Activated B cell treated with CpG ODN at 0.5 μM for 24 hours (primary cell): ENCODE measurements at regions not wholly inside any gene's neighbourhood (a gene's known extent, or its start where the extent isn't known, plus 50 kb on each side); places are given as distances from the start of the nearest gene placed in this dataset.
"Not testable (repeated sequence)": the region's sequence is repeated elsewhere in the genome, so short reads cannot be mapped to it uniquely, and the experiment has no call there.

Source experiments
- ATAC-seq: fragments of 200-7000 bp; cut with Tn5 transposase; one replicate; pipeline ENCODE4 v1.10.0; 2021; ENCODE audit warnings: low read depth, mild to moderate bottlenecking, moderate library complexity
- CTCF ChIA-PET: fragments of 350-600 bp; sonication (Branson Sonifier 250); formaldehyde crosslinking; loops from one replicate; lab custom pipeline; 2021; ENCODE audit warnings: antibody characterized with exemption; lab: Charles Lee
- POLR2A ChIA-PET: fragments of 350-600 bp; sonication (Branson Sonifier 250); formaldehyde crosslinking; loops from one replicate; lab custom pipeline; 2021; ENCODE audit warnings: antibody characterized with exemption; lab: Charles Lee
- DNase-seq: peaks from one replicate; pipeline ENCODE4 v3.0.0; 2022
- H3K27ac Mint-ChIP-seq: one replicate; pipeline ENCODE4 v1.8.0; 2020; ENCODE audit warnings: mixed read lengths
- H3K27me3 Mint-ChIP-seq: one replicate; pipeline ENCODE4 v1.8.0; 2021; ENCODE audit warnings: mixed read lengths
- H3K36me3 Mint-ChIP-seq: one replicate; pipeline ENCODE4 v1.8.0; 2021; ENCODE audit warnings: low read depth, mixed read lengths
- H3K4me1 Mint-ChIP-seq: one replicate; pipeline ENCODE4 v1.8.0; 2021; ENCODE audit warnings: mixed read lengths
- H3K4me3 Mint-ChIP-seq: one replicate; pipeline ENCODE4 v1.8.0; 2020; ENCODE audit warnings: mild to moderate bottlenecking, mixed read lengths
- H3K9me3 Mint-ChIP-seq: one replicate; pipeline ENCODE4 v1.8.0; 2020; ENCODE audit warnings: mixed read lengths
- CTCF ChIP-seq: fragments of 200-600 bp; IDR thresholded peaks from one replicate; pipeline ENCODE4 v1.8.0; 2022; ENCODE audit warnings: antibody characterized with exemption, mild to moderate bottlenecking
- intact Hi-C: fragments of 100-400 bp; cut with micrococcal nuclease; formaldehyde crosslinking; loops from one replicate; pipeline ENCODE4 v1.15.1; 2024

- H3K4me1 Mint-ChIP-seq = peaks cover 3% of the 10 kb centered on the region
- no peak overlapping the region for H3K27ac Mint-ChIP-seq
- intact Hi-C loops = no loop called here
- no peak for TF ChIP-seq CTCF
- ATAC-seq (no peak), DNase-seq (no peak)
- ChIA-PET CTCF (no interaction called here), POLR2A (no interaction called here)
- H3K36me3 Mint-ChIP-seq = no peaks in the 10 kb centered on the region
- peaks cover 2% of the 10 kb centered on the region for H3K9me3 Mint-ChIP-seq
- peaks cover 8% of the 10 kb centered on the region for H3K27me3 Mint-ChIP-seq
- H3K4me3 Mint-ChIP-seq = no peak overlapping the region
Observed at GRCh38 chr13:32845952-32846950, 170.0 kb upstream of the KL start.

GRCh38 chr13:32847976-32848375, 168.2 kb upstream of the KL start:
- H3K4me3 Mint-ChIP-seq, H3K27ac Mint-ChIP-seq, intact Hi-C loops, H3K4me1 Mint-ChIP-seq, ATAC-seq, H3K9me3 Mint-ChIP-seq, H3K36me3 Mint-ChIP-seq, DNase-seq, CTCF ChIA-PET, POLR2A ChIA-PET, H3K27me3 Mint-ChIP-seq: not testable (repeated sequence)

- ChIA-PET CTCF (no interaction called here), POLR2A (no interaction called here)
- Mint-ChIP-seq H3K36me3 (no peaks in the 10 kb centered on the region), H3K27me3 (peaks cover 10% of the 10 kb centered on the region), H3K9me3 (no peaks in the 10 kb centered on the region), H3K4me1 (no peaks in the 10 kb centered on the region), H3K27ac (no peak overlapping the region), H3K4me3 (no peak overlapping the region)
- intact Hi-C loops = no loop called here
- DNase-seq = no peak
- no peak for ATAC-seq
- TF ChIP-seq CTCF = no peak
Observed at GRCh38 chr13:32849369-32849768, 166.9 kb upstream of the KL start.

- DNase-seq (no peak), ATAC-seq (no peak)
- CTCF ChIA-PET = no interaction called here
- Mint-ChIP-seq H3K27ac (no peak overlapping the region), H3K27me3 (peaks cover 12% of the 10 kb centered on the region), H3K4me1 (no peaks in the 10 kb centered on the region), H3K9me3 (no peaks in the 10 kb centered on the region), H3K4me3 (no peak overlapping the region), H3K36me3 (no peaks in the 10 kb centered on the region)
- POLR2A ChIA-PET = no interaction called here
- no peak for TF ChIP-seq CTCF
- intact Hi-C loops = no loop called here
Observed at GRCh38 chr13:32850316-32851052, 165.7 kb upstream of the KL start.

GRCh38 chr13:32851083-32852069, 164.8 kb upstream of the KL start:
- H3K36me3 Mint-ChIP-seq = no peaks in the 10 kb centered on the region
- no peaks in the 10 kb centered on the region for H3K9me3 Mint-ChIP-seq
- intact Hi-C loops = no loop called here
- no peak overlapping the region for H3K4me3 Mint-ChIP-seq
- ATAC-seq (no peak), DNase-seq (no peak)
- no peak overlapping the region for H3K27ac Mint-ChIP-seq
- H3K4me1 Mint-ChIP-seq = no peaks in the 10 kb centered on the region
- ChIA-PET CTCF (no interaction called here), POLR2A (no interaction called here)
- TF ChIP-seq CTCF = no peak
- peaks cover 12% of the 10 kb centered on the region for H3K27me3 Mint-ChIP-seq
